ENCODE measurements at regions not wholly inside any gene's neighbourhood (a gene's known extent, or its start where the extent isn't known, plus 50 kb on each side); places are given as distances from the start of the nearest gene placed in this dataset.
A peak's percentile ranks its signal among the peaks of the same experiment; 100 is the strongest.
"Not testable (repeated sequence)": the region's sequence is repeated elsewhere in the genome, so short reads cannot be mapped to it uniquely, and the experiment has no call there.

- DNase-seq (ENCODE audit: low read depth, low spot score): no peak
Measured at GRCh38 chr2:62654876-62655359, 50.6 kb upstream of the EHBP1 start.

GRCh38 chr2:62654423-62654791, 51.1 kb upstream of the EHBP1 start:
- no peak for DNase-seq (ENCODE audit: low read depth, low spot score)
- in situ Hi-C loops (cut with HindIII; ENCODE audit: low pct_unique_long_range_greater_than_20kb, low sequenced_read_pairs): no loop called here

More at GRCh38 chr2:62654876-62655359, 50.6 kb upstream of the EHBP1 start:
- in situ Hi-C loops (cut with HindIII; ENCODE audit: low pct_unique_long_range_greater_than_20kb, low sequenced_read_pairs): no loop called here

GRCh38 chr2:62653582-62654422, 51.7 kb upstream of the EHBP1 start:
- in situ Hi-C loops (cut with HindIII; ENCODE audit: low pct_unique_long_range_greater_than_20kb, low sequenced_read_pairs): no loop called here
- DNase-seq (ENCODE audit: low read depth, low spot score): no peak

GRCh38 chr2:62649087-62649486, 56.4 kb upstream of the EHBP1 start:
- in situ Hi-C loops (cut with HindIII; ENCODE audit: low pct_unique_long_range_greater_than_20kb, low sequenced_read_pairs); DNase-seq (ENCODE audit: low read depth, low spot score): not testable (repeated sequence)

- DNase-seq (ENCODE audit: low read depth, low spot score): peak; percentile 76
- in situ Hi-C loops (cut with HindIII; ENCODE audit: low pct_unique_long_range_greater_than_20kb, low sequenced_read_pairs): no loop called here
Measured at GRCh38 chr2:62643100-62643471, 62.4 kb upstream of the EHBP1 start.

GRCh38 chr2:62642429-62643099, 62.9 kb upstream of the EHBP1 start:
- in situ Hi-C loops (cut with HindIII; ENCODE audit: low pct_unique_long_range_greater_than_20kb, low sequenced_read_pairs): no loop called here
- no peak for DNase-seq (ENCODE audit: low read depth, low spot score)

GRCh38 chr2:62641936-62642335, 63.6 kb upstream of the EHBP1 start:
- DNase-seq (ENCODE audit: low read depth, low spot score): no peak
- in situ Hi-C loops (cut with HindIII; ENCODE audit: low pct_unique_long_range_greater_than_20kb, low sequenced_read_pairs): no loop called here

GRCh38 chr2:62641410-62641843, 64.1 kb upstream of the EHBP1 start:
- in situ Hi-C loops (cut with HindIII; ENCODE audit: low pct_unique_long_range_greater_than_20kb, low sequenced_read_pairs): no loop called here

GRCh38 chr2:62631160-62632085, 74.1 kb upstream of the EHBP1 start:
- no peak for DNase-seq (ENCODE audit: low read depth, low spot score)
- in situ Hi-C loops (cut with HindIII; ENCODE audit: low pct_unique_long_range_greater_than_20kb, low sequenced_read_pairs): no loop called here

More at GRCh38 chr2:62641410-62641843, 64.1 kb upstream of the EHBP1 start:
- DNase-seq (ENCODE audit: low read depth, low spot score): peak; percentile 40

- DNase-seq (ENCODE audit: low read depth, low spot score); in situ Hi-C loops (cut with HindIII; ENCODE audit: low pct_unique_long_range_greater_than_20kb, low sequenced_read_pairs): not testable (repeated sequence)
Measured at GRCh38 chr2:62630206-62630605, 75.3 kb upstream of the EHBP1 start.

- DNase-seq (ENCODE audit: low read depth, low spot score); in situ Hi-C loops (cut with HindIII; ENCODE audit: low pct_unique_long_range_greater_than_20kb, low sequenced_read_pairs): not testable (repeated sequence)
Measured at GRCh38 chr2:62629310-62629709, 76.2 kb upstream of the EHBP1 start.

- no peak for DNase-seq (ENCODE audit: low read depth, low spot score)
- in situ Hi-C loops (cut with HindIII; ENCODE audit: low pct_unique_long_range_greater_than_20kb, low sequenced_read_pairs): no loop called here
Measured at GRCh38 chr2:62627667-62628066, 77.8 kb upstream of the EHBP1 start.

- in situ Hi-C loops (cut with HindIII; ENCODE audit: low pct_unique_long_range_greater_than_20kb, low sequenced_read_pairs): no loop called here
- no peak for DNase-seq (ENCODE audit: low read depth, low spot score)
Measured at GRCh38 chr2:62624855-62625254, 80.7 kb upstream of the EHBP1 start.

GRCh38 chr2:62616486-62616885, 89.0 kb upstream of the EHBP1 start:
- DNase-seq (ENCODE audit: low read depth, low spot score); in situ Hi-C loops (cut with HindIII; ENCODE audit: low pct_unique_long_range_greater_than_20kb, low sequenced_read_pairs): not testable (repeated sequence)

- DNase-seq (ENCODE audit: low read depth, low spot score): peak; percentile 28
- in situ Hi-C loops (cut with HindIII; ENCODE audit: low pct_unique_long_range_greater_than_20kb, low sequenced_read_pairs): no loop called here
Measured at GRCh38 chr2:62611854-62612253, 93.7 kb upstream of the EHBP1 start.

GRCh38 chr2:62605471-62605870, 99.5 kb upstream of the TMEM17 start:
- DNase-seq (ENCODE audit: low read depth, low spot score); in situ Hi-C loops (cut with HindIII; ENCODE audit: low pct_unique_long_range_greater_than_20kb, low sequenced_read_pairs): not testable (repeated sequence)

- in situ Hi-C loops (cut with HindIII; ENCODE audit: low pct_unique_long_range_greater_than_20kb, low sequenced_read_pairs): no loop called here
- no peak for DNase-seq (ENCODE audit: low read depth, low spot score)
Measured at GRCh38 chr2:62604336-62604735, 98.3 kb upstream of the TMEM17 start.
